ENCODE measurements at regions not wholly inside any gene's neighbourhood (a gene's known extent, or its start where the extent isn't known, plus 50 kb on each side); places are given as distances from the start of the nearest gene placed in this dataset.

DNA sequence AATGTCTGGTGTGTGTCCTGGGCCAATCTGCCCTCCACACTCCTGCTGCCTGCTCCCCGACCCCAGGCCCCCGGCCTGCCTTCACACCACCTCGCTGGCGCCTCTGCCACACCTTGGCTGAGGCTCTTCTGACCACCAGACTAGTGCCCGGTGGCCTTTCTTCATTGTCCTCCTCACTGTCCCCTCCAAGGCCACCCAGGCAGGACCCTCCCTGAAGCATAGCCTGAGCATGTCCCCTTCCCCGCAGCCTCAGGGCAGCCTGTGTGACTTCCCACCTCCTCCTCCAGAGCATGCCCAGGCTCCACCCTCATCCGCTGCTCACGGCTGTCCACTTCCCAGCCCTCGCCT, 154.6 kb downstream of the OLFM1 start:
- DNase-seq: no peak

GRCh38 chr9:135242406-135242805, 154.9 kb downstream of the OLFM1 start:
- DNase-seq: no peak

DNA sequence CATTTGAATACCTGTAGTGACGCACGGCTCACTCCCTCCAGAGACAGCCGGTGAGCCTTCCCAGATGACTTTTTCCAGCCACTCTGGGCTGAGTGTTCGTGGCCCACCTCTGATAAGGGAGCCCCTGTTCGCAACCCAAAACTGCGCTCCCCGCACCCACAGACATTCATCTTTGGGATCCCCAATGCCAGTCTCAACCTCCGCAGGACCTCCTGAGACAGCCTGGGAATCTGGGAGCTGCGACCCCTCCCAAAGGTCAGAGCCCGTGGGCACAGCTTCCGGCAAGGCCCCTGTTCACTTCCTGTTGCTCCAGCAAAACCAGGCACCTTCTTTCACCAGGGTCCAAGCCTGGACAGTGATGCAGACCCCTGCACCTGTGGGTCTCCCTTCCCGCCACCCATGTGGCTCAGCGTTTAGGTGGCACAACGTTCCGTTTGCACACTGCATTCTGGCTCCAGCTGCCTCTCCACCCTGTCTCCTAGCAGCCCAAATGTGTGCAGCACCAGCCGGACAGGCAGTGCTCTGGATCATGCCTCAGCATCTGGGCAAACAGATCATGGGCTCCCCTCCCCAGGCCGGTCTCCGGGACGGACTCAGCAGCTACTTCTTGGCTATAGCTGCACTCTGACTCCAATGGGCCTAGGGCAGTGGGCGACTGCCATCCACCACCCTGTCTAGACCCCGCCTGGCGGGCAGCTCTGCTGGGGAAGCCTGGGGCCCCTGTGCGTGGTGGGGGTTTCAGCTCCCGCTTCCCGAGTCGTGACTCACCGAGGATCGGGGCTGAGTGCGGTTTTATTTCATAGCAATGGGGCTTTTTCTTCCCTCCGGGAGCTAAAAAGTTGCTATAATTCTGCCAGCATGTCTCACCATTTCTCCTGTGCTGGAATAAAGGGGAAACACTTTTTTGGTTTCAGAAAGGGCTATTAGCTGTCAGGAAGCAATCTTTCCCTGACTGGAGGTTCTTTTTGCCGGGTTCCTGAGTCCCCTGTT, 156.0 kb downstream of the OLFM1 start:
- no peak for DNase-seq

- no peak for DNase-seq
Observed at GRCh38 chr9:135244271-135245221, 157.1 kb downstream of the OLFM1 start.

DNA sequence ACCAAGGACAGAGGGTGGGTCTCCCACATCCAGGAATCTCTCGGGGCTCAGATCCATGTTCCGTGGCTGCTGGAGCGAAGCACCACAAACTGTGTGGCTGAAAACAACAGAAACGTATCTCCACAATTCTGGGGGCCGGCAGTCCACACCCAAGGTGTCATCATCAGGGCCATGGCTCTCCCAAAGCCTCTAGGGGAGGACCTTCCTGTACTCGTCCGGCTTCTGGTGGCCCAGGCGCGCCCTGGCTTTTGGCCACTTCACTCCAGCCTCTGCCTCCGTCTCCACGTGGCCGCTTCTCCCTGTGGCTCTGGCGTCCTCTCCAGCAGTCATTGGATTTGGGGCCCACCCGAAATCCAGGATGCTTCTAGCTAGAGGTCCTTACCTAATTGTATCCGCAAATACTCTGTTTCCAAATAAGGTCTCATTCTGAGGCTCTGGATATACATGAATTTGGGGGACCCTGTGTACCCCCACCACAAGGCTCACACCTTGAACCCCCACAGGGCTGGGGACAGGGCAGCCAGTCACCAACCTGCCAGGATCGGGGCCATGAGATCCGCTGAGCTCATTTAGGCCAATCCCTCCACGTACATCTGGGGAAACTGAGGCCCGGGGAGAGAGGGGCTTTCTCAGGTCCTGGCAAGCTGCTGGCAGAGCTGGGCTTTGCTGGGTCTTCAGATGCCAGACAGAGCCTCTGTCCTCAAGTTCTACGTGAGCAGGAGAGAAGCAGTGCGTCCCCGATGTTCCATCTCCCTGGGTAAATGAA, 158.2 kb downstream of the OLFM1 start:
- no peak for DNase-seq

- DNase-seq: no peak
Observed at GRCh38 chr9:135246248-135247205, 159.1 kb downstream of the OLFM1 start.

DNA sequence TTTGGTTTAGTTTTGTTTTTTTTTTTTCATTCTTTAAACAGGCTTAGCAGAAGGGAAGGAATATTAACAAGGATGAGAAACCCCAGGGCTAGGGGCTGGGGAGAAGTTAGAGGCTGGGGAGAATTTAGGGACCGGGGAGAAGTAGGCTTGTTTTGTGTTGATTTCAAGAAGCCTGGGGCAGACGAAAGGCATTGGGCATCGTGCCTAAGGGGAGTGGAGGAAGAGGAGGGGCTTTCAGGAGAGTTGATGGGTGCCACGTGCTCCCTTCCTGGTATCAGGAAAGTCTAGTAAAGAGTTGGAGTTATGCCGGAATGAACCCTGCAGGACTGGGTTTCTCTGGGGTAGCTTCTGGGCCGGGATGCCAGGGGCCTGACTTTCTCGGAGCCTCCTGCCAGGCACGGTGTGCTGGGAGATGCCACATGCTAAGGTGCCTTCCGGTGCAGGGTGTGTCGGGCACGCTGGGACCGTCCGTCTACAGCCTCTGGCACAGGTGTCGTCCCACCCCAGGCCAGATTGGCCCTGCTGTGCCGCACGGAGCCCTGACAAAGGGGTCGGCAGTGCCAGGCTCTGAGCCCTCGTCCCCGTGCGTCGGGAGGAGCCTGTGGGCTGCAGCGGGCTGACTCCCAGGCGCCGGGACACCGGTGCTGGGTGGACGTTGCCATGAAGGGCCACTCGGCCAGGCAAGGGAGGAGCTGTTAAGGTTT, 159.9 kb downstream of the OLFM1 start:
- DNase-seq: no peak

DNA sequence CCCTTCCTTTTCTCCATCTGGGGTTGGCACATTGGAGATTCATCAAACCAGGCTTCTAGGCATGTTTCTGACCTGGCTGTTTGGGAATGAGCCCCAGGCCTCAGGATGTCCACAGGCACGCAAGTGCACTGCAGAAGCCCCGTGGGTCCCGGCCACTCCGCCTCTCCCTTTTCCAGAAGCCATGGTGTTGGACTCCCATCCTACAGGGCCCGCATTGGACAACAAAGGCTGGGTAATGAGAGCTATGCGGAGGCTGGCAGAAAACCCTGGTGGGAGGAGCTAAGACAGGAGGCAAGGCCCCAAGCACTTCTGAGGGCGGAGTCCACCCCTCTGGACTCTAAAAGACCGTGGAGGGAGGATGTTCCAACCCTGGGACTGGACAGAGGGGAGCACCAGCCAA, 160.6 kb downstream of the OLFM1 start:
- no peak for DNase-seq

- DNase-seq: no peak
Observed at GRCh38 chr9:135248721-135249120, 161.3 kb downstream of the OLFM1 start.

DNA sequence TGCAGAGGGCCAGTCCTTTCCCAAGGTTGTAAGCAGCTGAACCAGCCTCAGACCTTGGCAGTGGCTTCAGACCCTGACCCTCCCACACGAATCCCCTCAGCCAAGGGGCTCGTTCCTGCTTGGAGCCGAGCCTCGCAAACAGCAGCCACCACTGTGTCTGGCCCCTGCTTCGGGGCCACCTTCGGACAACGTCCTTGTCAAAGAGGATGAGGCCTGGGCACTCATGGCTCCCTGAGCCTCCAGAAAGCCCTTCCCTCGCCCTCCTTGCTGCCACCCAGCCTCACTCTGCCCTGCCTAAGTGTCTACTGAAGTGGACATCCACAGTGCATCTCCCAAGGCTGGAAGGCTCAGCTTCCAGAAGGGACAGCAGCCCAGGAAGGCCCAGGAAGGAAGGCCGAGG, 161.7 kb downstream of the OLFM1 start:
- no peak for DNase-seq

- no peak for DNase-seq
Observed at GRCh38 chr9:135249711-135250110, 162.2 kb downstream of the OLFM1 start.

DNA sequence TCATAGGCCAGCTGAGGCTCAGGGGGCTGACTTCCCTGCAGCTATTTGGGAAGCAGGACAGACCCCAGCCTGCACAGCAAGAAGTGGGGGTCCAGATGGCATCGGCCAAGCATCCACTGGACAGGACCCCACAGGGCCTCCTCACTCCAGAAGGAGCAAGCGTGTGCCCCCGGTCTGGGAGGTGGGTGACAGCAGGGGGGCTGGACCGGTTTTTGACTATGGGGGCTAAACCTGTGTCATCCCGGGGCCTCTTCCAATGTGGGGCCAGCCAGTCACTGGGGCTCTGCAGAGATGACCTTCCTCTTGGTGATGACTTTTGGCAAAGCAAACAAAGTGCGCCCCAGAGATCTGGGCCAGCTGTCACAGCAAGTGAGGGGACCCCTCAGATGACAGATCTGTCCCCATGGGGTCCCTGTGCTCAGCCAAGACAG, 163.9 kb downstream of the OLFM1 start:
- DNase-seq: no peak

DNA sequence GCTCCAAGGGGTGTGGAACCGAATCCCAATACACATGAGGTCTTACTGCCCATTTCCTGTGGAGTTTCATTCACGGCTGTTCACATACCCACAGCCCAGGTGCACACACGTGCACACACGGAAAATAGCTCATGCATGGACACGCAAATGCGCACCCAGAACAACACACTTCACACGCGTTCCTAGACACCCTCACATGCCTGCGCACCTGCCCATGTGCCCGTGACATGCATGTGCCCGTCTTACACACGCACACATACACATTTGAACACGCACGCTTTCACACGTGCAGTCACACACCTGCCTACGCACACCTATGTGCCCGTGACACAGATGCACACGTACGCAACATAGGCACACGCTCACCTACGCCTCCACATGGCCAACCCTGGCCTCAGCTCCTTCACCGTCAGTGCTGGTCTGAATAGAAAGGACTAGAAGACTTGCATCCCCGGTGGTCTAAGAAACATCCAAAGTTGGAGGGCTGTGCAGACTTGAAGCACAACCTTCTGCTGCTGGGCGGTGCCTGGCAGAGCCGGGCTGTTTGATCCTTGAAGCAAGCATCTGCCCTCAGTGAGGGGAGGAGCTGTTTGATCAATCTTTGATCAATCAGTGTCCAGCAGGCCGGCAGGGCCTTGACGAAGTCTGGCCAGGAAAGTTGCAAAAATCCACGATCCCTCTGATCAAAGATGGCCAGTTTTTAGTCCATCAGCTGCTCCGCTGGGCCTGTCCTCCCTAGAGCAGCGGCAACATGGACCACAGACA, 164.7 kb downstream of the OLFM1 start:
- DNase-seq: no peak

GRCh38 chr9:135252980-135253304, 165.5 kb downstream of the OLFM1 start:
- no peak for DNase-seq

DNA sequence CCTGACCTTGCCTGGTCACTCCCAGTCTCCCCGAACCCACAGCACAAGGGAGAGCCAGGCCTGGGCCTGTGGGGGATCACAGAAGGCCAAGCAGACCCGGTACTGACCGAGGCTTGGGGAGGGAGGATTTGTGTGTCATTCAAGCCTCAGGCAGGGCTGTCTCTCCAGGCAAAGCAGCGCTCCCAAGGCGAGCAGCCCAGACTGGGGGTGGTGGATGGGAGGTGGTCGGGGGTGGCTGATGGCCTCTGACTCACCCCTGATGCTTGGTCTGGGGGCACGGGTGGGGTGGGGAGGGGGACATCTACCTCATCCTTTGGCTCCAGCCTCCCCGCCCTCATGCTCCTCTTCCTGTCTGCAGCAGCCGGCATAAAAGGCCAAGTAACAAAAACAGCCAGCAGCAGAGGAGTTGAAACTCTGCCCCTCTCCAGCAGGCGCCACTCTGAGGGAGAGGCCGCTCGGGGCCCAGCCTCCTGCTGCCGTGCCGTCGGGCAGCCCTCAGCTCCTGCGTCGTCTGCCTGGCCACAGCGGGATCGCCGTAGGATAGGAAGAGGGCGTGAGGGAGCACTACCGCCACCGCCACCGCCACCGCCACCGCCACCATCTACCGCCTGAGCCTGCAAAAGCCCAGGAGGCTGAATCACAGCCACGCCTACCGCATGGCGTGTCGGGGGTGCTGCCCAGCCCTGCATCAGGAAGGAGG, 166.0 kb downstream of the OLFM1 start:
- DNase-seq: no peak

DNA sequence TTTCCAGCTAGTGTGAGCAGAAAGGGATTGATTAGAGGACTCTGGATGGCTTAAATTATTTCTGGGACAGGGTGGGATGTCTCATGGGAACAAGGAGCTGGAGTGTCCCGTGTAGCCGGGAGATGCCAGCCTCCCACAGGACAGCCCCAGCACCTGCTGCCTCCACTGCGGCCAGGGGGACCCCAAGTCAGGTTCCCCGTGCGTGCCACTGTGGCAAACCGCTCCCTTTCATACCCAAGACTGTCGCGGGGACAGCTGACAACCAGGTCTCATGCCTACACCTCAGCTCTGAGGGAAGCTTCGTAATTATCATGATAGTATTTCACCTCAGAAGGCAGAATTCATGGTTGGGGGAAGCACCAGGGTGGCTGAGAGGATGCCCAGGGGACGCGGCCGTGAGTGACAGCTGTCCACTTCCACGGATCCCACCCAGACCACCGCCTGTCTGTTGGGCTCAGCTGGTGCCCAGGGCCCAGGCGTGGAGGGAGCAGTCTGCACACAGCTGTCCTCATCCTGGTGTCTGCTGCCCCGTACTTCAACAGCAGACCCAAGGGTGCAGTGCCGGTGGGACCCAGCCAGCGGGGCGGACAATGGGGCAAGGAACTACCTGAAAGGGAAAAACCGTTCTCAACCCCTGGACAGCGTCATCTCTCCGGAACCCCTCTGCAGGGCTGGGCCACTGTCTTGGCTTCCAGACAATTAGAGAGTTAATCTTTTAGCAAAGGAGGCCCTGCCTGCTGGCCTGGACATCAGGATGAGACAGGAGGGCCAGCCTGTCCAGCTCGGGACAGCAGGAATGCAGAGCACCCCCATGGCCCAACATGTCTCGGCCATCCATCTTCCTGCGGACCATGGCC, 166.9 kb downstream of the OLFM1 start:
- no peak for DNase-seq

DNA sequence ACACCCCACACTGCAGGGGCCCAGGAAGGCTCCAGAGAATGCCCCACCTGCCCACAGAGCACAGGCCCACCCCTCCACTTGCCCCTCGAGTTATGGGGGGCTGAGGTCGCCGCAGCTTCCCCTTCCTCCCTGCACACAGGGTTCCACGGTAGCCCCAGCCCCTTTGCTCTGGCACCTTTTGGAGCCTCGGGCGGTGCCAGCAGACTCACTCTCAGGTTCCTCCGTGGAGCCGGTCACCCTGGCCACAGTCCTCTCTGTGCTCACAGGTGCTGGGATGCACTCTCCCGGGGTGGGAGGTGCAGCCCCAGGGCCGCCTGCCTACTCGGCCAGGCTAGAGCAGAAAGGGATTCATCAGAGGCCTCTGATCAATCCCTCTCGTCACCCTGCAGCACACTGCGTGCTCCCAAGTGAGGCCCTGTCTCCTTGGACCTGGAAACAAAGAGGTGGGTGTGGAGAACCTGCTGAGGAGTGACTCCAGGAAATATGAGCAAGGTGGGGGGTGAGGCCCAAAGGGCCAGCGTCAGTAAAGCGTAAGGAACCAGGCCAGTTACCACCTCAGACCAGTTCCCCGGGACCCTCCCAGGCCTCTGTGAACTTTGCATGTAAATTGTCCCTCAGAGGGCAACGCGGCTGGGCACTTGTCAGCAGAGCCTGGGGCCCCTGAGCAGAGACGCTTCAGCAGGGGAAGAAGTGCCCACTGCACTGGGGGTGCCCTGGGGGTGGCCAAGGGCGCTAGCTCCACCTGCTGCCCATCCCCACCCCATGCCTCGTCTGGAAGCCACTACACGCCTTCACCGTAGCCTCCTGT, 167.8 kb downstream of the OLFM1 start:
- no peak for DNase-seq
